ENCODE measurements at regions not wholly inside any gene's neighbourhood (a gene's known extent, or its start where the extent isn't known, plus 50 kb on each side); places are given as distances from the start of the nearest gene placed in this dataset.
"Not testable (repeated sequence)": the region's sequence is repeated elsewhere in the genome, so short reads cannot be mapped to it uniquely, and the experiment has no call there.

GRCh38 chr1:83395130-83395529 is 603.8 kb downstream of the TTLL7 start:
- not testable (repeated sequence) for H3K9me3 ChIP-seq (replicated peaks); H3K27me3 ChIP-seq (replicated peaks); H3K27ac ChIP-seq; H3K4me1 ChIP-seq (replicated peaks); H3K4me3 ChIP-seq; DNase-seq (ENCODE audit: low read depth in 1 of 2, low spot score in 2 of 2); H3K36me3 ChIP-seq

- not testable (repeated sequence) for H3K36me3 ChIP-seq; H3K4me3 ChIP-seq; H3K27me3 ChIP-seq (replicated peaks); H3K9me3 ChIP-seq (replicated peaks); H3K27ac ChIP-seq; H3K4me1 ChIP-seq (replicated peaks); DNase-seq (ENCODE audit: low read depth in 1 of 2, low spot score in 2 of 2)
Observed at GRCh38 chr1:83386946-83387345, 612.0 kb downstream of the TTLL7 start.

- not testable (repeated sequence) for H3K9me3 ChIP-seq (replicated peaks); H3K27ac ChIP-seq; DNase-seq (ENCODE audit: low read depth in 1 of 2, low spot score in 2 of 2); H3K36me3 ChIP-seq; H3K4me3 ChIP-seq; H3K27me3 ChIP-seq (replicated peaks); H3K4me1 ChIP-seq (replicated peaks)
Observed at GRCh38 chr1:83383107-83383506, 615.8 kb downstream of the TTLL7 start.

GRCh38 chr1:83373018-83373417 is 625.9 kb downstream of the TTLL7 start:
- not testable (repeated sequence) for H3K27me3 ChIP-seq (replicated peaks); H3K4me3 ChIP-seq; H3K27ac ChIP-seq; H3K9me3 ChIP-seq (replicated peaks); DNase-seq (ENCODE audit: low read depth in 1 of 2, low spot score in 2 of 2); H3K36me3 ChIP-seq; H3K4me1 ChIP-seq (replicated peaks)

- not testable (repeated sequence) for H3K27ac ChIP-seq; H3K9me3 ChIP-seq (replicated peaks); H3K36me3 ChIP-seq; H3K4me1 ChIP-seq (replicated peaks); H3K4me3 ChIP-seq; H3K27me3 ChIP-seq (replicated peaks); DNase-seq (ENCODE audit: low read depth in 1 of 2, low spot score in 2 of 2)
Observed at GRCh38 chr1:83369853-83370252, 629.1 kb downstream of the TTLL7 start.

GRCh38 chr1:83365320-83365719 is 633.6 kb downstream of the TTLL7 start:
- not testable (repeated sequence) for H3K4me3 ChIP-seq; H3K27ac ChIP-seq; H3K9me3 ChIP-seq (replicated peaks); H3K36me3 ChIP-seq; H3K27me3 ChIP-seq (replicated peaks); DNase-seq (ENCODE audit: low read depth in 1 of 2, low spot score in 2 of 2); H3K4me1 ChIP-seq (replicated peaks)

- not testable (repeated sequence) for H3K36me3 ChIP-seq
Observed at GRCh38 chr1:83345375-83345774, 653.6 kb downstream of the TTLL7 start.

GRCh38 chr1:83343767-83344166 is 655.2 kb downstream of the TTLL7 start:
- not testable (repeated sequence) for H3K27ac ChIP-seq; H3K9me3 ChIP-seq (replicated peaks); H3K27me3 ChIP-seq (replicated peaks); H3K36me3 ChIP-seq; H3K4me3 ChIP-seq; DNase-seq (ENCODE audit: low read depth in 1 of 2, low spot score in 2 of 2); H3K4me1 ChIP-seq (replicated peaks)

More at GRCh38 chr1:83345375-83345774, 653.6 kb downstream of the TTLL7 start:
- H3K9me3 ChIP-seq (replicated peaks); H3K27ac ChIP-seq; H3K4me3 ChIP-seq; H3K27me3 ChIP-seq (replicated peaks); DNase-seq (ENCODE audit: low read depth in 1 of 2, low spot score in 2 of 2); H3K4me1 ChIP-seq (replicated peaks): not testable (repeated sequence)

GRCh38 chr1:83342995-83343394 is 655.9 kb downstream of the TTLL7 start:
- not testable (repeated sequence) for DNase-seq (ENCODE audit: low read depth in 1 of 2, low spot score in 2 of 2); H3K27me3 ChIP-seq (replicated peaks); H3K4me1 ChIP-seq (replicated peaks); H3K36me3 ChIP-seq; H3K27ac ChIP-seq; H3K4me3 ChIP-seq; H3K9me3 ChIP-seq (replicated peaks)

GRCh38 chr1:83332308-83332707 is 666.6 kb downstream of the TTLL7 start:
- not testable (repeated sequence) for H3K4me1 ChIP-seq (replicated peaks); H3K27me3 ChIP-seq (replicated peaks); H3K36me3 ChIP-seq; H3K27ac ChIP-seq; H3K9me3 ChIP-seq (replicated peaks); H3K4me3 ChIP-seq; DNase-seq (ENCODE audit: low read depth in 1 of 2, low spot score in 2 of 2)

GRCh38 chr1:83318366-83318765 is 680.6 kb downstream of the TTLL7 start:
- Histone ChIP-seq H3K4me3 (no peak overlapping the region), H3K27me3 (replicated peaks) (no peaks in the 10 kb centered on the region), H3K36me3 (no peaks in the 10 kb centered on the region), H3K4me1 (replicated peaks) (no peaks in the 10 kb centered on the region), H3K27ac (no peak overlapping the region), H3K9me3 (replicated peaks) (no peaks in the 10 kb centered on the region)
- DNase-seq (ENCODE audit: low read depth in 1 of 2, low spot score in 2 of 2): no peak

- not testable (repeated sequence) for H3K9me3 ChIP-seq (replicated peaks); H3K27ac ChIP-seq; H3K27me3 ChIP-seq (replicated peaks); DNase-seq (ENCODE audit: low read depth in 1 of 2, low spot score in 2 of 2); H3K4me3 ChIP-seq; H3K4me1 ChIP-seq (replicated peaks); H3K36me3 ChIP-seq
Observed at GRCh38 chr1:83315446-83315845, 683.5 kb downstream of the TTLL7 start.

GRCh38 chr1:83310161-83310560 is 688.8 kb downstream of the TTLL7 start:
- H3K4me1 ChIP-seq (replicated peaks); H3K27ac ChIP-seq; H3K4me3 ChIP-seq; DNase-seq (ENCODE audit: low read depth in 1 of 2, low spot score in 2 of 2); H3K27me3 ChIP-seq (replicated peaks); H3K36me3 ChIP-seq; H3K9me3 ChIP-seq (replicated peaks): not testable (repeated sequence)

GRCh38 chr1:83309035-83309434 is 689.9 kb downstream of the TTLL7 start:
- H3K9me3 ChIP-seq (replicated peaks); H3K36me3 ChIP-seq; H3K4me3 ChIP-seq; H3K27me3 ChIP-seq (replicated peaks); H3K27ac ChIP-seq; DNase-seq (ENCODE audit: low read depth in 1 of 2, low spot score in 2 of 2); H3K4me1 ChIP-seq (replicated peaks): not testable (repeated sequence)

- H3K4me1 ChIP-seq (replicated peaks); H3K4me3 ChIP-seq; H3K27me3 ChIP-seq (replicated peaks); DNase-seq (ENCODE audit: low read depth in 1 of 2, low spot score in 2 of 2); H3K9me3 ChIP-seq (replicated peaks); H3K27ac ChIP-seq; H3K36me3 ChIP-seq: not testable (repeated sequence)
Observed at GRCh38 chr1:83306811-83307210, 692.1 kb downstream of the TTLL7 start.

- H3K27ac ChIP-seq; H3K27me3 ChIP-seq (replicated peaks); H3K36me3 ChIP-seq; DNase-seq (ENCODE audit: low read depth in 1 of 2, low spot score in 2 of 2); H3K4me3 ChIP-seq; H3K9me3 ChIP-seq (replicated peaks); H3K4me1 ChIP-seq (replicated peaks): not testable (repeated sequence)
Observed at GRCh38 chr1:83295594-83295993, 703.3 kb downstream of the TTLL7 start.
